ENCODE measurements at regions not wholly inside any gene's neighbourhood (a gene's known extent, or its start where the extent isn't known, plus 50 kb on each side); places are given as distances from the start of the nearest gene placed in this dataset.

GRCh38 chr14:37865719-37866549 lies 270.5 kb downstream of the TTC6 start (continued):
- TF ChIP-seq TIGD3 (CRISPR knock-in tag; IDR thresholded peaks at IDR 0.05; ENCODE audit: borderline replicate concordance) (no peak), CEBPB (IDR thresholded peaks at IDR 0.05; ENCODE audit: borderline replicate concordance, low read depth, low read length) (peak; percentile 86), ETV5 (CRISPR knock-in tag; IDR thresholded peaks at IDR 0.05; ENCODE audit: borderline replicate concordance) (no peak), ATF7 (IDR thresholded peaks at IDR 0.05) (no peak), ATF7 (CRISPR knock-in tag; IDR thresholded peaks at IDR 0.05) (no peak), FOXC1 (CRISPR knock-in tag; IDR thresholded peaks at IDR 0.05; ENCODE audit: borderline replicate concordance) (no peak), ZSCAN9 (CRISPR knock-in tag; IDR thresholded peaks at IDR 0.05; ENCODE audit: borderline replicate concordance) (no peak), ZNF430 (CRISPR knock-in tag; IDR thresholded peaks at IDR 0.05) (no peak), SKIL (CRISPR knock-in tag; IDR thresholded peaks at IDR 0.05; ENCODE audit: borderline replicate concordance) (no peak), HNRNPLL (IDR thresholded peaks at IDR 0.05; ENCODE audit: low read depth, low read length, poor library complexity, severe bottlenecking) (no peak), MEF2D (CRISPR knock-in tag; IDR thresholded peaks at IDR 0.05) (peak; percentile 63; the same call in 1 of the 2 replicates), TERF1 (CRISPR knock-in tag; IDR thresholded peaks at IDR 0.05) (no peak)
